DOHH2 (cell line): ENCODE measurements at regions not wholly inside any gene's neighbourhood (a gene's known extent, or its start where the extent isn't known, plus 50 kb on each side); places are given as distances from the start of the nearest gene placed in this dataset.

Source experiments
- H3F3A ChIP-seq: fragments of 200-600 bp; sonication (generic), shearing (Covaris generic); 2 replicates; pipeline ENCODE4 v1.6.0; 2016; ENCODE audit warnings: antibody characterized with exemption, mild to moderate bottlenecking; ENCODE audit not compliant: control insufficient read depth, insufficient read depth
- H3K27ac ChIP-seq: fragments of 200-600 bp; sonication (generic); 2 replicates; pipeline ENCODE4 v1.5.1; 2014; ENCODE audit warnings: low read depth, mild to moderate bottlenecking, low read length, moderate library complexity
- H3K27me3 ChIP-seq: fragments of 200-600 bp; sonication (generic); 2 replicates; pipeline ENCODE4 v1.6.1; 2014; ENCODE audit warnings: mild to moderate bottlenecking, low read length, mixed read lengths; ENCODE audit not compliant: control insufficient read depth
- H3K36me3 ChIP-seq: fragments of 200-600 bp; sonication (generic); 2 replicates; pipeline ENCODE4 v1.6.1; 2014; ENCODE audit warnings: mild to moderate bottlenecking, low read length, moderate library complexity, mixed read lengths; ENCODE audit not compliant: control insufficient read depth
- H3K4me1 ChIP-seq: fragments of 200-600 bp; sonication (generic); 2 replicates; pipeline ENCODE4 v1.6.1; 2014; ENCODE audit warnings: mild to moderate bottlenecking, low read length, mixed read lengths; ENCODE audit not compliant: control insufficient read depth
- H3K4me2 ChIP-seq: fragments of 200-600 bp; sonication (generic); 2 replicates; pipeline ENCODE4 v1.6.0; 2014; ENCODE audit warnings: mild to moderate bottlenecking, low read length, moderate library complexity
- H3K4me3 ChIP-seq: fragments of 200-600 bp; sonication (generic); 2 replicates; pipeline ENCODE4 v1.5.1; 2014; ENCODE audit warnings: mild to moderate bottlenecking, low read length, mixed read lengths
- H3K79me2 ChIP-seq: fragments of 200-600 bp; sonication (generic); 2 replicates; pipeline ENCODE4 v1.6.1; 2014; ENCODE audit warnings: mild to moderate bottlenecking, low read length, mixed read lengths; ENCODE audit not compliant: control insufficient read depth
- H3K9me2 ChIP-seq: fragments of 200-600 bp; sonication (generic); replicated peaks from 2 replicates; pipeline ENCODE4 v1.6.1; 2014; ENCODE audit warnings: mild to moderate bottlenecking, low read length, mixed read lengths; ENCODE audit not compliant: control insufficient read depth
- H3K9me3 ChIP-seq: fragments of 200-600 bp; sonication (generic); 2 replicates; pipeline ENCODE4 v1.6.1; 2014; ENCODE audit warnings: antibody characterized with exemption, low read length, mixed read lengths; ENCODE audit not compliant: control insufficient read depth, insufficient read depth
- H4K20me1 ChIP-seq: fragments of 200-600 bp; sonication (generic); 2 replicates; pipeline ENCODE4 v1.6.0; 2014; ENCODE audit warnings: low read depth, mild to moderate bottlenecking, antibody characterized with exemption, low read length, moderate library complexity; ENCODE audit not compliant: control insufficient read depth, insufficient read depth
- EZH2phosphoT487 ChIP-seq: fragments of 200-600 bp; sonication (generic); IDR thresholded peaks from 2 replicates; pipeline ENCODE4 v1.6.1; 2017; ENCODE audit warnings: borderline replicate concordance, mild to moderate bottlenecking, antibody characterized with exemption, low read length, moderate library complexity, mixed read lengths
- TF ChIP-seq, protein P1 (sequence below): fragments of 200-600 bp; sonication (generic); IDR thresholded peaks from one replicate; pipeline ENCODE4 v1.5.1; 2014; ENCODE audit warnings: antibody characterized with exemption, mild to moderate bottlenecking, low read depth, low read length; ENCODE audit not compliant: poor library complexity, severe bottlenecking

DNA sequence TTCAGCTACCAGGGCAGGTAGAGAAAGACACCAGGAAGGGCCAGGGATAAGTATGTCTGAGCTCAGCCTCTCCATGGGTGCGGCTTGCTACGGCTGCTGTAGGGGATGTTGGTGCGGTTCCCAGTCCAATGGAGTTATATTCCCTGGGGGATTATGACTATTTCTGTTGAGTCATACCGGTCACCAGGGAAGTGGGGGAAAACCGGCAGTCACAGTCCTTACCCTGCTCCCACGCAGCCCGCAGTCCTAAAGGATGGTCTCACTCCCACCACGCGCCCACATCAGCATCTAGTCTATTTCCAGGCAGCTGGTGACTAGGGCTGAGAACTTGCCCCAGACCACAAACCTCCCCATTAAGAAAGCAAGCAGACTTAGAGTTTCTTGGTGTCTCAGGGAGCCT, 191.6 kb downstream of the VEGFC start:
- H4K20me1 ChIP-seq, result no peaks in the 10 kb centered on the region
- no peak overlapping the region for H3K27ac ChIP-seq
- no peak overlapping the region for H3K4me2 ChIP-seq
- no peak for TF ChIP-seq EZH2phosphoT487
- TF ChIP-seq, protein P1, sequence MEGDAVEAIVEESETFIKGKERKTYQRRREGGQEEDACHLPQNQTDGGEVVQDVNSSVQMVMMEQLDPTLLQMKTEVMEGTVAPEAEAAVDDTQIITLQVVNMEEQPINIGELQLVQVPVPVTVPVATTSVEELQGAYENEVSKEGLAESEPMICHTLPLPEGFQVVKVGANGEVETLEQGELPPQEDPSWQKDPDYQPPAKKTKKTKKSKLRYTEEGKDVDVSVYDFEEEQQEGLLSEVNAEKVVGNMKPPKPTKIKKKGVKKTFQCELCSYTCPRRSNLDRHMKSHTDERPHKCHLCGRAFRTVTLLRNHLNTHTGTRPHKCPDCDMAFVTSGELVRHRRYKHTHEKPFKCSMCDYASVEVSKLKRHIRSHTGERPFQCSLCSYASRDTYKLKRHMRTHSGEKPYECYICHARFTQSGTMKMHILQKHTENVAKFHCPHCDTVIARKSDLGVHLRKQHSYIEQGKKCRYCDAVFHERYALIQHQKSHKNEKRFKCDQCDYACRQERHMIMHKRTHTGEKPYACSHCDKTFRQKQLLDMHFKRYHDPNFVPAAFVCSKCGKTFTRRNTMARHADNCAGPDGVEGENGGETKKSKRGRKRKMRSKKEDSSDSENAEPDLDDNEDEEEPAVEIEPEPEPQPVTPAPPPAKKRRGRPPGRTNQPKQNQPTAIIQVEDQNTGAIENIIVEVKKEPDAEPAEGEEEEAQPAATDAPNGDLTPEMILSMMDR, result no peak
- no peaks in the 10 kb centered on the region for H3K4me1 ChIP-seq
- H3K27me3 ChIP-seq, result no peaks in the 10 kb centered on the region
- no peaks in the 10 kb centered on the region for H3K9me3 ChIP-seq
- H3F3A ChIP-seq, result no peaks in the 10 kb centered on the region
- H3K36me3 ChIP-seq, result no peaks in the 10 kb centered on the region
- no peaks in the 10 kb centered on the region for H3K9me2 ChIP-seq
- no peak overlapping the region for H3K4me3 ChIP-seq
- no peaks in the 10 kb centered on the region for H3K79me2 ChIP-seq

DNA sequence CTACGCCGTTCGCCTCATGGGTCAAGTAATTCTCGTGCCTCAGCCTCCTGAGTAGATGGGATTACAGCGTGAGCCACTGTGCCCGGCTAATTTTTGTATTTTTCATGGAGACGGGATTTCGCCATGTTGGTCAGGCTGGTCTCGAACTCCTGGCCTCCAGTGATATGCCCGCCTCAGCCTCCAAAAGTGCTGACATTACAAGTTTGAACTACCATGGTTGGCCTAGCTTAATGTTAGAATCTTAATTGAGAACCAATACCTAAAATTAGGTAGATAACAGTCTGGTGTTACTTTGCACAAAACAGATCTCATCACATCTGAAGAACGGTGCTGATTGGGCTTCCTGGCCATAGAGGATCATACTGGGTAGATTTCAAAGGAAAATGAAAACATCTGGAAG, 184.9 kb downstream of the VEGFC start:
- no peaks in the 10 kb centered on the region for H3K4me1 ChIP-seq
- TF ChIP-seq, protein P1, result no peak
- no peak for TF ChIP-seq EZH2phosphoT487

DNA sequence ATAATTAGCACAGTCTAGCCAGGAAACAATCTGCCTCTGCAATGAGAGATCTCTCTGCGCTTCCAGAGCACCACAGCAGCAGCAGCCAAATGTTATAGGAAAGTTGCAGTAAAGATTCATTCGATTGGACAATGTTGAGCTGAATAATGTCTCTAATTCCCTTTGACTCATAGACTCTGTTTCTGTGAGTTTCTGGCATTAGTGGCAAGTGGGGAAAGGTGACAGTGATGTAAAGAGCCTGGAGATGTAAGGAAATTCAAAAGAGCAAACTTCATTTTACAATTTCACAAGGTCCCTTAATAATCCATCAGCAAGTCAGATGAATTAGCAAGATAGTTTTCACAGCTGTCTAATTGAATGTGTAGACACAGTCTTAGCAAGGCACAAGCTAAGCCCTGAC, 184.4 kb downstream of the VEGFC start:
- no peak for TF ChIP-seq EZH2phosphoT487
- TF ChIP-seq, protein P1, result no peak
- Histone ChIP-seq H3K9me3 (no peaks in the 10 kb centered on the region), H3K4me1 (no peaks in the 10 kb centered on the region)

More for the DNA sequence above, 184.9 kb downstream of the VEGFC start:
- H3K9me2 ChIP-seq, result no peaks in the 10 kb centered on the region; the same call in 1 of the 2 replicates
- no peaks in the 10 kb centered on the region for H3K36me3 ChIP-seq
- no peaks in the 10 kb centered on the region for H3K79me2 ChIP-seq
- no peak overlapping the region for H3K4me3 ChIP-seq
- no peaks in the 10 kb centered on the region for H4K20me1 ChIP-seq
- no peak overlapping the region for H3K27ac ChIP-seq
- H3K4me2 ChIP-seq, result no peak overlapping the region
- no peaks in the 10 kb centered on the region for H3K9me3 ChIP-seq
- no peaks in the 10 kb centered on the region for H3F3A ChIP-seq
- no peaks in the 10 kb centered on the region for H3K27me3 ChIP-seq

More for the DNA sequence above, 184.4 kb downstream of the VEGFC start:
- no peaks in the 10 kb centered on the region for H3K36me3 ChIP-seq
- H3K79me2 ChIP-seq, result no peaks in the 10 kb centered on the region
- no peaks in the 10 kb centered on the region for H3F3A ChIP-seq
- no peaks in the 10 kb centered on the region; the same call in 1 of the 2 replicates for H3K9me2 ChIP-seq
- no peak overlapping the region for H3K4me2 ChIP-seq
- no peaks in the 10 kb centered on the region for H3K27me3 ChIP-seq
- H3K4me3 ChIP-seq, result no peak overlapping the region
- no peaks in the 10 kb centered on the region for H4K20me1 ChIP-seq
- no peak overlapping the region for H3K27ac ChIP-seq
